ENCODE measurements at regions not wholly inside any gene's neighbourhood (a gene's known extent, or its start where the extent isn't known, plus 50 kb on each side); places are given as distances from the start of the nearest gene placed in this dataset.
A peak's percentile ranks its signal among the peaks of the same experiment; 100 is the strongest.

DNA sequence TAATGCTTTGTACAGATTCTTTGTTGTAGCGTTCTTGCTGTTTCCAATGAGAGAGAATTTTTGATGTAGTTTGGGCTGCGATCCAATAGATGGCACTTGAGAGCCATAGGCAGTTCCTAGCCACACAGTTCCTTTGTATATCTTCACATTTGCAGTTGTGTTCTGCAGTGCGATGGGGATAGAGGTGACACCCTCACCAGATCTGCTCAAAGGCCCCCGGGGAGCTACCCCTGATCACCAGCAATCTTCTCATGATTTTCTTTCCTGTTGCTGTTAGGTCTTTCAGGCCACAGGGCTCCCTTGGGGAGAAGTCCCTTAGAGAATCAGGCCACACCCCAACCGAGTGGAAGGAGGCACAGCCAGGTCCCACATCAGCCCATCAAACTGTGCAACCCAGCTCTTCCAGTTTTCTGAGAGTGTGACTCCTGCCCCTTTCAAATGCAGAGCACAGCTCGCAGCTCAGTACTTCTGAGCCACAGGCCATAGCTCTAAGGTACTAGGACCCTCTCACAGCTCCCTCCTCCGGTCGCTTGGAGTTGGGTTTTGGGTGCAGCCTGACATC lies 353.7 kb downstream of the SLCO4C1 start (continued):
- TF ChIP-seq ZNF687 (CRISPR knock-in tag; IDR thresholded peaks at IDR 0.05) (no peak), KDM5B (CRISPR knock-in tag; IDR thresholded peaks at IDR 0.05; ENCODE audit: borderline replicate concordance) (no peak), HOXA5 (CRISPR knock-in tag; IDR thresholded peaks at IDR 0.05) (peak; percentile 57; the same call in 1 of the 2 replicates), ZMYM4 (CRISPR knock-in tag; IDR thresholded peaks at IDR 0.05) (0 out of 2 replicates have a peak, but pooled peaks have one; percentile 17), RARG (CRISPR knock-in tag; IDR thresholded peaks at IDR 0.05; ENCODE audit: low read depth) (no peak), TEAD3 (CRISPR knock-in tag; optimal IDR thresholded peaks at IDR 0.05; ENCODE audit: borderline replicate concordance) (no peak), ZNF331 (CRISPR knock-in tag; IDR thresholded peaks at IDR 0.05) (0 out of 2 replicates have a peak, but pooled peaks have one; percentile 12), SMC3 (IDR thresholded peaks at IDR 0.05; ENCODE audit: low read length) (peak; percentile 92), PRPF4 (IDR thresholded peaks at IDR 0.05; ENCODE audit: low read depth, low read length, poor library complexity, severe bottlenecking) (no peak), REL (CRISPR knock-in tag; conservative IDR thresholded peaks at IDR 0.05) (no peak), ZNF431 (CRISPR knock-in tag; IDR thresholded peaks at IDR 0.05; ENCODE audit: borderline replicate concordance, low read depth) (no peak), RAD21 (CRISPR knock-in tag; IDR thresholded peaks at IDR 0.05) (peak; percentile 70), ZNF547 (CRISPR knock-in tag; IDR thresholded peaks at IDR 0.05) (no peak), FIP1L1 (IDR thresholded peaks at IDR 0.05; ENCODE audit: borderline replicate concordance, insufficient read depth, low read depth, low read length) (no peak), DMTF1 (CRISPR knock-in tag; IDR thresholded peaks at IDR 0.05) (no peak), XRCC5 (optimal IDR thresholded peaks at IDR 0.05; ENCODE audit: low read length) (no peak), ZNF33A (CRISPR knock-in tag; IDR thresholded peaks at IDR 0.05; ENCODE audit: borderline replicate concordance) (no peak), CEBPB (IDR thresholded peaks at IDR 0.05; ENCODE audit: borderline replicate concordance, low read depth, low read length) (no peak), STAG1 (CRISPR knock-in tag; IDR thresholded peaks at IDR 0.05) (peak; percentile 87)
- TF ChIP-seq, protein P1, sequence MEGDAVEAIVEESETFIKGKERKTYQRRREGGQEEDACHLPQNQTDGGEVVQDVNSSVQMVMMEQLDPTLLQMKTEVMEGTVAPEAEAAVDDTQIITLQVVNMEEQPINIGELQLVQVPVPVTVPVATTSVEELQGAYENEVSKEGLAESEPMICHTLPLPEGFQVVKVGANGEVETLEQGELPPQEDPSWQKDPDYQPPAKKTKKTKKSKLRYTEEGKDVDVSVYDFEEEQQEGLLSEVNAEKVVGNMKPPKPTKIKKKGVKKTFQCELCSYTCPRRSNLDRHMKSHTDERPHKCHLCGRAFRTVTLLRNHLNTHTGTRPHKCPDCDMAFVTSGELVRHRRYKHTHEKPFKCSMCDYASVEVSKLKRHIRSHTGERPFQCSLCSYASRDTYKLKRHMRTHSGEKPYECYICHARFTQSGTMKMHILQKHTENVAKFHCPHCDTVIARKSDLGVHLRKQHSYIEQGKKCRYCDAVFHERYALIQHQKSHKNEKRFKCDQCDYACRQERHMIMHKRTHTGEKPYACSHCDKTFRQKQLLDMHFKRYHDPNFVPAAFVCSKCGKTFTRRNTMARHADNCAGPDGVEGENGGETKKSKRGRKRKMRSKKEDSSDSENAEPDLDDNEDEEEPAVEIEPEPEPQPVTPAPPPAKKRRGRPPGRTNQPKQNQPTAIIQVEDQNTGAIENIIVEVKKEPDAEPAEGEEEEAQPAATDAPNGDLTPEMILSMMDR (CRISPR knock-in tag; IDR thresholded peaks at IDR 0.05), result peak; percentile 87
- TF ChIP-seq, protein P2, sequence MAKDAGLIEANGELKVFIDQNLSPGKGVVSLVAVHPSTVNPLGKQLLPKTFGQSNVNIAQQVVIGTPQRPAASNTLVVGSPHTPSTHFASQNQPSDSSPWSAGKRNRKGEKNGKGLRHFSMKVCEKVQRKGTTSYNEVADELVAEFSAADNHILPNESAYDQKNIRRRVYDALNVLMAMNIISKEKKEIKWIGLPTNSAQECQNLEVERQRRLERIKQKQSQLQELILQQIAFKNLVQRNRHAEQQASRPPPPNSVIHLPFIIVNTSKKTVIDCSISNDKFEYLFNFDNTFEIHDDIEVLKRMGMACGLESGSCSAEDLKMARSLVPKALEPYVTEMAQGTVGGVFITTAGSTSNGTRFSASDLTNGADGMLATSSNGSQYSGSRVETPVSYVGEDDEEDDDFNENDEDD (CRISPR knock-in tag; IDR thresholded peaks at IDR 0.05; ENCODE audit: borderline replicate concordance), result no peak
